GM10248 (cell line): ENCODE measurements at regions not wholly inside any gene's neighbourhood (a gene's known extent, or its start where the extent isn't known, plus 50 kb on each side); places are given as distances from the start of the nearest gene placed in this dataset.

Source experiments
- CTCF ChIA-PET: fragments of 300-600 bp; sonication (Branson Sonifier 250); formaldehyde crosslinking; extraction: SDS; loops from one replicate; lab custom pipeline; 2021; ENCODE audit warnings: antibody characterized with exemption; lab: Yijun Ruan, JAX
- POLR2A ChIA-PET: fragments of 350-650 bp; sonication (Branson Sonifier 250); formaldehyde crosslinking; extraction: SDS; loops from one replicate; lab custom pipeline; 2020; ENCODE audit warnings: antibody characterized with exemption; lab: Yijun Ruan, JAX
- DNase-seq: peaks from one replicate; pipeline ENCODE4 v3.0.0; 2012; ENCODE audit errors: extremely low spot score
- CTCF ChIP-seq: IDR thresholded peaks from 2 replicates; pipeline ENCODE4 v1.5.1; 2012; ENCODE audit warnings: mild to moderate bottlenecking, low read depth; ENCODE audit errors: extremely low read depth, missing control alignments, control extremely low read depth

- no peak for DNase-seq
- no peak for TF ChIP-seq CTCF
- ChIA-PET POLR2A (no interaction called here), CTCF (no interaction called here)
These were observed 198.7 kb downstream of the RBFOX3 start for GRCh38 chr17:79412110-79412509.

DNA sequence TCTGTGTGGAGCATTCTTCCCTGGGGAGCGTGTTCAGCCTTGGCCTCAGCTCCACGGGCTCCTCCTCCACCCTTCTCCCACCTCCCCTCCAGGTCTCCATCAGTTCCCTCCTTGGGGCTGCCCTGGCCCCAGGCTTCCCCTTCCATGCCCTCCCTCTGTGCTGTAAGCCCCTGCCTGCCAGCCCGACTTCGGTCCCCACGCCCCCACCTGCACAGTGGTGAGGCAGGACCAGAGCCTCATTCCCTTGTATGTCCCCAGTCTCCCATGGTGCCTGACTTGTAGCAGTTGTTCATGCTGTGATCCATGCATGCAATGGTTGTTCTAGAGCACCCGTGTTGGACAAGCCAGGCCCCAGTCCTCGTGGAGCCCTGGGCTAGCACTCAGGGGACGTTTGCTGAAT is 199.4 kb downstream of the RBFOX3 start:
- ChIA-PET POLR2A (no interaction called here), CTCF (interaction anchor here (1.6 to 2.0 kb wide), 2 partner anchors 11 to 18 kb away, joined by 5 to 16 read pairs; no protein-coding TSS in a partner anchor)
- no peak for TF ChIP-seq CTCF
- DNase-seq: no peak

DNA sequence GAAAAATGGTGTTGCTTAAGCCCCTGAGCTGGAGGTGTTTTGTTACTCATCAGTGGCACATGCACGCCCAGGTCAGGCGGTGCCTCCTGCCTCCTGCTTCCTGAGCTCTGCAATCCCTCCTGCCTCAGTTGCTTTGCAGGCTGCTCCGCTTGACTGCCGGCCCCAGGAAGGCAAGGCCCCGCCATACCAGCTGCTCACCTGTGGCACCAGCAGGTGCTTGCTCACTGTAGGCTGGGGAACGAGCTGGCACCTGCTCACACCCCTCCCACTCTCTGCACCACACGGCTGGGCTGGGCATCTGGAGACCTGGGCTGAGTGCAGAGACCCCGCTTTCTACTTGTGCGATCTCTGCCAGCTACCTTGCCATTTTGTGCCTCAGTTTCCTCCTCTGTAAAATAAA is 200.2 kb downstream of the RBFOX3 start:
- POLR2A ChIA-PET: no interaction called here
- DNase-seq: no peak
- TF ChIP-seq CTCF: no peak
- CTCF ChIA-PET: interaction anchor here (1.6 to 2.0 kb wide), 2 partner anchors 10 to 17 kb away, joined by 5 to 16 read pairs; no protein-coding TSS in a partner anchor

GRCh38 chr17:79408251-79408650 is 202.6 kb downstream of the RBFOX3 start:
- POLR2A ChIA-PET: no interaction called here
- no peak for DNase-seq
- CTCF ChIA-PET: interaction anchor here (1.6 to 9.0 kb wide), 2 partner anchors 15 to 82 kb away, joined by 3 to 123 read pairs; no protein-coding TSS in a partner anchor
- TF ChIP-seq CTCF: no peak

GRCh38 chr17:79407385-79407784 is 203.5 kb downstream of the RBFOX3 start:
- ChIA-PET CTCF (interaction anchor here (9.0 kb wide), 1 partner anchor 14 kb away, joined by 123 read pairs; no protein-coding TSS in a partner anchor), POLR2A (no interaction called here)
- DNase-seq: no peak
- no peak for TF ChIP-seq CTCF

- ChIA-PET CTCF (interaction anchor here (9.0 kb wide), 1 partner anchor 13 kb away, joined by 123 read pairs; no protein-coding TSS in a partner anchor), POLR2A (no interaction called here)
- DNase-seq: no peak
- TF ChIP-seq CTCF: no peak
These were observed 204.5 kb downstream of the RBFOX3 start for GRCh38 chr17:79406316-79406715.

- TF ChIP-seq CTCF: no peak
- ChIA-PET CTCF (interaction anchor here (9.0 kb wide), 1 partner anchor 13 kb away, joined by 123 read pairs; no protein-coding TSS in a partner anchor), POLR2A (no interaction called here)
- DNase-seq: no peak
These were observed 205.0 kb downstream of the RBFOX3 start for GRCh38 chr17:79405823-79406222.
